Natural killer cell (primary cell): ENCODE measurements at regions not wholly inside any gene's neighbourhood (a gene's known extent, or its start where the extent isn't known, plus 50 kb on each side); places are given as distances from the start of the nearest gene placed in this dataset.

Source experiments
- ATAC-seq, 3 donors: fragments of 150-1000 bp in 2 of 3; fragments of 200-7000 bp in 1 of 3; cut with Tn5 transposase; 1 replicate in 1 of 3; 2 replicates in 2 of 3; pipeline ENCODE4 v1.10.0; 2021; ENCODE audit warnings: mild to moderate bottlenecking in 2 of 3, moderate library complexity in 2 of 3
- DNase-seq, 2 donors: peaks; one replicate each; pipeline versions ENCODE4 v3.0.0 to v3.0.0-alpha.2; 2013 to 2021; ENCODE audit warnings: mixed read lengths in 1 of 2
- H3K27ac ChIP-seq: one replicate; pipeline ENCODE4 v1.5.1; 2013; ENCODE audit warnings: mild to moderate bottlenecking, low read length
- H3K27me3 ChIP-seq: one replicate; pipeline ENCODE4 v1.6.1; 2013; ENCODE audit warnings: low read length; ENCODE audit not compliant: control insufficient read depth, insufficient read depth
- H3K36me3 ChIP-seq: one replicate; pipeline ENCODE4 v1.6.1; 2013; ENCODE audit warnings: low read length; ENCODE audit not compliant: control insufficient read depth, insufficient read depth
- H3K4me1 ChIP-seq: one replicate; pipeline ENCODE4 v1.6.1; 2013; ENCODE audit warnings: low read length; ENCODE audit not compliant: control insufficient read depth, insufficient read depth
- H3K4me3 ChIP-seq: one replicate; pipeline ENCODE4 v1.5.1; 2013; ENCODE audit warnings: low read length
- H3K9me3 ChIP-seq: one replicate; pipeline ENCODE4 v1.6.1; 2013; ENCODE audit warnings: low read length; ENCODE audit not compliant: control insufficient read depth, insufficient read depth
- H3K27ac Mint-ChIP-seq, 2 donors: one replicate each; pipeline ENCODE4 v1.8.0; 2022; ENCODE audit warnings: mild to moderate bottlenecking in 2 of 2, mixed read lengths in 2 of 2, moderate library complexity in 1 of 2
- H3K27me3 Mint-ChIP-seq, 2 donors: one replicate each; pipeline ENCODE4 v1.8.0; 2022; ENCODE audit warnings: low read depth in 2 of 2, mixed read lengths in 2 of 2
- H3K36me3 Mint-ChIP-seq: one replicate; pipeline ENCODE4 v1.8.0; 2022; ENCODE audit warnings: mixed read lengths
- H3K4me1 Mint-ChIP-seq, 2 donors: one replicate each; pipeline ENCODE4 v1.8.0; 2022; ENCODE audit warnings: mixed read lengths in 2 of 2
- H3K4me3 Mint-ChIP-seq: one replicate; pipeline ENCODE4 v1.8.0; 2022; ENCODE audit warnings: mild to moderate bottlenecking, moderate library complexity, mixed read lengths
- H3K9me3 Mint-ChIP-seq, 2 donors: one replicate each; pipeline ENCODE4 v1.8.0; 2022; ENCODE audit warnings: mixed read lengths in 2 of 2
- CTCF ChIP-seq: fragments of 200-600 bp; IDR thresholded peaks from one replicate; pipeline ENCODE4 v1.8.0; 2022; ENCODE audit warnings: antibody characterized with exemption
- WGBS: methylation state at CpG from one replicate; pipeline ENCODE4 v1.1.7; 2013; ENCODE audit warnings: missing lambda C conversion rate; ENCODE audit not compliant: insufficient coverage; 5-methylcytosine and 5-hydroxymethylcytosine counted together
- intact Hi-C: fragments of 100-400 bp; cut with micrococcal nuclease; formaldehyde crosslinking; loops from one replicate; pipeline ENCODE4 v1.14.2; 2022

DNA sequence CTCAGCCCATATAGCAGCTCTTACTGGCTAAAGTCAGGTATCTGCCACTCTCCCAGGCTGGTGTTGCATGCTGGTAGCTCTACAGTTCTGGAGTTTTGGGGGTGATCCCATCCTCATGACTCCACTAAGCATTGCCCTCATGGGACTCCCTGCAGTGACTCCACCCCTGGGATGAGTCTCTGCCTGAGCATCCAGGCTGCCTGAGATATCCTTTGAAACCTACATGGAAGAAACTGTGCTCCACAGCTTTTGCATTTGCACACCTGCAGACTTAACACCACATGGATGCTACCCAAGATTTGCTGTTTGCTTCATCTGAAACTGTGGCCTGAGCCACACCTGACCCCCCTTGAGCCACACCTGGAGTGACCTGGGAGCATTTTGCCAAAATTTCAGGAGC, 226.4 kb downstream of the C1orf94 start:
- Histone ChIP-seq H3K36me3 (no peaks in the 10 kb centered on the region), H3K27me3 (no peaks in the 10 kb centered on the region), H3K4me3 (no peak overlapping the region), H3K9me3 (no peaks in the 10 kb centered on the region), H3K4me1 (no peaks in the 10 kb centered on the region), H3K27ac (no peak overlapping the region)
- Mint-ChIP-seq H3K9me3 (no peaks in the 10 kb centered on the region), H3K4me3 (no peak overlapping the region), H3K4me1 (no peaks in the 10 kb centered on the region), H3K36me3 (no peaks in the 10 kb centered on the region), H3K27me3 (peaks cover 5 to 17% of the 10 kb centered on the region in 2 donors), H3K27ac (no peak overlapping the region)
- DNase-seq (no peak), ATAC-seq (no peak)
- no peak for TF ChIP-seq CTCF
- intact Hi-C loops, result no loop called here

DNA sequence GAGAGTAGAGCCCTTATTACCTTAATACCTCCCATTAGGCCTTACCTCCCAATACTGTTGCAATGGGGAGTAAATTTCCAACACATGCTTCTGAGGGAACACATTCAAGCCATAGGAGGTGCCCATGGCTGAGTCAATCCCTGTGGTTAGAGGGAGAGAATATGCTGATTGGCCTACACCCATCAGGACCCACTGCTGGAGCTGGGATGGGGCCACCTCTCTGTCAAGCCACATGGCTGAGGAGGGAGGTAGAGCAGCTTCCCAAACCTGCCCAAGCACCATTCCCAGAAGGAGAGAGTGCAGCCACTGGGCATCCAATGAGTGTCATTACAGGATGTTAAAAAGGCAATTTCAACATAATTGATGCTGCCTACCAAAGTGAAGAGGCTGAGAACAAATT, 228.1 kb downstream of the C1orf94 start:
- Histone ChIP-seq H3K4me3 (no peak overlapping the region), H3K27me3 (no peaks in the 10 kb centered on the region), H3K27ac (no peak overlapping the region), H3K4me1 (no peaks in the 10 kb centered on the region), H3K36me3 (no peaks in the 10 kb centered on the region), H3K9me3 (no peaks in the 10 kb centered on the region)
- TF ChIP-seq CTCF, result no peak
- H3K4me1 Mint-ChIP-seq, result no peaks in the 10 kb centered on the region
- H3K4me3 Mint-ChIP-seq, result no peak overlapping the region
- no peaks in the 10 kb centered on the region for H3K36me3 Mint-ChIP-seq
- H3K9me3 Mint-ChIP-seq, result no peaks in the 10 kb centered on the region
- DNase-seq, result no peak
- ATAC-seq, result no peak
- H3K27ac Mint-ChIP-seq, result no peak overlapping the region
- intact Hi-C loops, result no loop called here
- peaks cover 6 to 17% of the 10 kb centered on the region in 2 donors for H3K27me3 Mint-ChIP-seq

DNA sequence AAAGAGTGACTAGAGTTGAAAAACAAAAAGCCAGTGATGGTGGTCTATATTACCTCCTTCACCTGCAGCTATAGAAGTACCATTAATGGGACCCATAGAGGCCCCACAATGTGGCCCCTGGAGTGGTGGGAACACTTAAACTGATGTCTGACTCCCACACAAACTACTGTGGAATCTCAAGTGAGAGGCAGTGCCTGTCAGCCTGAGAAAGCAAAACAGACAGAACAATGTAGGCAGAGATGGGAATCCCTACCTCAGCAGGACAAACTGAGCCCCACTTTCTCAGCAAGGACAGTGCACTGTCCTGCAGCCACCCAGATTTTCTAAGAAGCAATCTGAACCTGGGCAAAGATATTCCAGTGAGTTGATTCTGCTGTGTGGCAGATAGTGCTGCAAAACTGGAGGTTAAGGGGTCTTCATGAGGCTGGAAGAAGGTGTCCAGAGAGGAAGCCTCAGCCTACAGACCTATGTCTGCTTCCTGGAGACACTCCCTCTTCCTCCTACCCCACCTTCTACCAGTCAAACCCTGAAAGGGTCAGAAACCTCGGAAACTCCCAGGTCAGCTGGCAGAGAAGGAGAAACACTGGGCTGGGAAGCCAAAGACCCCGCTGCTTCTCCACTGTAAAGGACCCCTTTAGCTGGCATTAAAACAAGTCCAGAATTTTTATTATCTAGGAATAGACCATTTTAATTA, 228.7 kb downstream of the C1orf94 start:
- Mint-ChIP-seq H3K27me3 (peaks cover 5 to 12% of the 10 kb centered on the region in 2 donors), H3K27ac (no peak overlapping the region), H3K9me3 (no peaks in the 10 kb centered on the region), H3K4me3 (no peak overlapping the region), H3K36me3 (no peaks in the 10 kb centered on the region), H3K4me1 (no peaks in the 10 kb centered on the region)
- TF ChIP-seq CTCF, result no peak
- WGBS, result 78% methylated on average over 2 of the region's 2 CpGs
- Histone ChIP-seq H3K27me3 (no peaks in the 10 kb centered on the region), H3K27ac (no peak overlapping the region), H3K9me3 (no peaks in the 10 kb centered on the region), H3K4me3 (no peak overlapping the region), H3K36me3 (no peaks in the 10 kb centered on the region), H3K4me1 (no peaks in the 10 kb centered on the region)
- DNase-seq (no peak), ATAC-seq (no peak)
- intact Hi-C loops, result no loop called here

- 29% methylated on average over 5 of the region's 5 CpGs for WGBS
- Histone ChIP-seq H3K4me3 (no peak overlapping the region), H3K27me3 (no peaks in the 10 kb centered on the region), H3K4me1 (no peaks in the 10 kb centered on the region), H3K36me3 (no peaks in the 10 kb centered on the region), H3K9me3 (no peaks in the 10 kb centered on the region), H3K27ac (no peak overlapping the region)
- intact Hi-C loops, result no loop called here
- Mint-ChIP-seq H3K27ac (no peak overlapping the region), H3K36me3 (no peaks in the 10 kb centered on the region), H3K9me3 (no peaks in the 10 kb centered on the region), H3K4me1 (no peaks in the 10 kb centered on the region), H3K4me3 (no peak overlapping the region), H3K27me3 (peaks cover 4 to 14% of the 10 kb centered on the region in 2 donors)
- TF ChIP-seq CTCF, result no peak
- no peak for ATAC-seq
- DNase-seq, result no peak
Measured at GRCh38 chr1:34406377-34406776, 229.7 kb downstream of the C1orf94 start.
